Keratinocyte (primary cell): ENCODE measurements at regions not wholly inside any gene's neighbourhood (a gene's known extent, or its start where the extent isn't known, plus 50 kb on each side); places are given as distances from the start of the nearest gene placed in this dataset.

Experiments used
- DNase-seq: peaks from one replicate; pipeline ENCODE4 v3.0.0-alpha.2; 2011; ENCODE audit warnings: low read depth, missing footprints, low spot score
- FAIRE-seq: peaks from 2 replicates; lab custom pipeline; 2011; peaks lifted over from hg19 to GRCh38; lab: Jason Lieb, UNC
- H2AFZ ChIP-seq: 2 replicates; pipeline ENCODE4 v1.6.0; 2012; ENCODE audit warnings: low read length, control low read depth, inconsistent platforms; ENCODE audit not compliant: control insufficient read depth
- H3K27ac ChIP-seq: 2 replicates; pipeline ENCODE4 v1.5.1; 2011; ENCODE audit warnings: low read length; ENCODE audit not compliant: control insufficient read depth, insufficient read depth
- H3K27me3 ChIP-seq: 3 replicates; pipeline ENCODE4 v1.6.0; 2011; ENCODE audit warnings: low read length; ENCODE audit not compliant: control insufficient read depth, insufficient read depth; ENCODE audit errors: extremely low read depth
- H3K36me3 ChIP-seq, 2 experiments: 2 replicates in 1 of 2; 3 replicates in 1 of 2; pipeline ENCODE4 v1.5.1; 2011; ENCODE audit warnings: low read length in 2 of 2, mild to moderate bottlenecking in 1 of 2; ENCODE audit not compliant: control insufficient read depth in 2 of 2, insufficient read depth in 2 of 2; ENCODE audit errors: extremely low read depth in 1 of 2
- H3K4me1 ChIP-seq: 3 replicates; pipeline ENCODE4 v1.5.1; 2011; ENCODE audit warnings: low read length; ENCODE audit not compliant: control insufficient read depth, insufficient read depth; ENCODE audit errors: extremely low read depth
- H3K4me2 ChIP-seq: 3 replicates; pipeline ENCODE4 v1.6.0; 2011; ENCODE audit warnings: low read depth, low read length; ENCODE audit not compliant: control insufficient read depth, insufficient read depth; ENCODE audit errors: extremely low read depth
- H3K4me3 ChIP-seq, 3 experiments: fragments of 200-600 bp in 1 of 3; sonication (generic) in 1 of 3; 2 replicates in 2 of 3; 3 replicates in 1 of 3; pipeline ENCODE4 v1.5.1; 2011 to 2016; ENCODE audit warnings: low read length in 3 of 3, mild to moderate bottlenecking in 3 of 3, control low read depth in 2 of 3, inconsistent platforms in 1 of 3, low read depth in 1 of 3, mixed read lengths in 1 of 3, mixed run types in 1 of 3, moderate library complexity in 1 of 3; ENCODE audit not compliant: control insufficient read depth in 2 of 3, insufficient read depth in 2 of 3; ENCODE audit errors: extremely low read depth in 1 of 3
- H3K79me2 ChIP-seq: 2 replicates; pipeline ENCODE4 v1.6.0; 2012; ENCODE audit warnings: low read length; ENCODE audit not compliant: control insufficient read depth, insufficient read depth
- H3K9ac ChIP-seq: 3 replicates; pipeline ENCODE4 v1.6.0; 2011; ENCODE audit warnings: low read length; ENCODE audit not compliant: control insufficient read depth, insufficient read depth; ENCODE audit errors: extremely low read depth
- H3K9me1 ChIP-seq: 3 replicates; pipeline ENCODE4 v1.6.0; 2011; ENCODE audit warnings: low read length; ENCODE audit not compliant: control insufficient read depth, insufficient read depth; ENCODE audit errors: extremely low read depth
- H3K9me3 ChIP-seq: 2 replicates; pipeline ENCODE4 v1.5.1; 2012; ENCODE audit warnings: low read depth, low read length; ENCODE audit not compliant: control insufficient read depth
- H4K20me1 ChIP-seq: 3 replicates; pipeline ENCODE4 v1.6.0; 2011; ENCODE audit warnings: low read length; ENCODE audit not compliant: control insufficient read depth, insufficient read depth; ENCODE audit errors: extremely low read depth
- EZH2 ChIP-seq: IDR thresholded peaks from one replicate; pipeline ENCODE4 v1.6.1; 2012; ENCODE audit warnings: inconsistent platforms, mild to moderate bottlenecking, low read length, moderate library complexity
- dilution Hi-C: fragments of 300-500 bp; cut with MboI; formaldehyde crosslinking; loops from one replicate; pipeline ENCODE4 v1.7.0; 2020; ENCODE audit warnings: low sequenced_read_pairs; ENCODE audit not compliant: extremely low pct_ligation_motif_present
- TF ChIP-seq, protein P1 (sequence below), 3 experiments: IDR thresholded peaks in 1 of 3; conservative IDR thresholded peaks in 1 of 3; optimal IDR thresholded peaks in 1 of 3; 2 replicates in 2 of 3; 3 replicates in 1 of 3; pipeline versions ENCODE3 to v1.5.1; 2011; ENCODE audit warnings: low read length in 3 of 3, mild to moderate bottlenecking in 3 of 3, moderate library complexity in 2 of 3, control low read depth in 1 of 3, inconsistent platforms in 1 of 3; ENCODE audit not compliant: insufficient read depth in 2 of 3; ENCODE audit errors: extremely low read depth in 1 of 3

GRCh38 chr1:222283147-222283768, 264.6 kb downstream of the HHIPL2 start:
- Histone ChIP-seq H3K4me2 (no peak overlapping the region), H3K27me3 (no peaks in the 10 kb centered on the region), H2AFZ (no peak overlapping the region), H3K9ac (no peak overlapping the region), H3K9me3 (no peaks in the 10 kb centered on the region), H3K79me2 (no peaks in the 10 kb centered on the region), H3K4me3 (no peak overlapping the region), H3K9me1 (no peaks in the 10 kb centered on the region), H4K20me1 (no peaks in the 10 kb centered on the region), H3K36me3 (no peaks in the 10 kb centered on the region), H3K4me1 (peaks cover 9% of the 10 kb centered on the region), H3K27ac (no peak overlapping the region)
- DNase-seq (no peak), FAIRE-seq (no peak)
- dilution Hi-C loops = no loop called here
- TF ChIP-seq EZH2 = no peak
- TF ChIP-seq, protein P1, sequence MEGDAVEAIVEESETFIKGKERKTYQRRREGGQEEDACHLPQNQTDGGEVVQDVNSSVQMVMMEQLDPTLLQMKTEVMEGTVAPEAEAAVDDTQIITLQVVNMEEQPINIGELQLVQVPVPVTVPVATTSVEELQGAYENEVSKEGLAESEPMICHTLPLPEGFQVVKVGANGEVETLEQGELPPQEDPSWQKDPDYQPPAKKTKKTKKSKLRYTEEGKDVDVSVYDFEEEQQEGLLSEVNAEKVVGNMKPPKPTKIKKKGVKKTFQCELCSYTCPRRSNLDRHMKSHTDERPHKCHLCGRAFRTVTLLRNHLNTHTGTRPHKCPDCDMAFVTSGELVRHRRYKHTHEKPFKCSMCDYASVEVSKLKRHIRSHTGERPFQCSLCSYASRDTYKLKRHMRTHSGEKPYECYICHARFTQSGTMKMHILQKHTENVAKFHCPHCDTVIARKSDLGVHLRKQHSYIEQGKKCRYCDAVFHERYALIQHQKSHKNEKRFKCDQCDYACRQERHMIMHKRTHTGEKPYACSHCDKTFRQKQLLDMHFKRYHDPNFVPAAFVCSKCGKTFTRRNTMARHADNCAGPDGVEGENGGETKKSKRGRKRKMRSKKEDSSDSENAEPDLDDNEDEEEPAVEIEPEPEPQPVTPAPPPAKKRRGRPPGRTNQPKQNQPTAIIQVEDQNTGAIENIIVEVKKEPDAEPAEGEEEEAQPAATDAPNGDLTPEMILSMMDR (optimal IDR thresholded peaks at IDR 0.05 in 1 of 3, IDR thresholded peaks at IDR 0.05 in 1 of 3, conservative IDR thresholded peaks at IDR 0.05 in 1 of 3; ENCODE audit: extremely low read depth in 1 of 3, insufficient read depth in 2 of 3, low read length in 3 of 3) = no peak

GRCh38 chr1:222279591-222279990, 268.3 kb downstream of the HHIPL2 start:
- no peaks in the 10 kb centered on the region for H3K9me1 ChIP-seq
- no peaks in the 10 kb centered on the region for H3K27me3 ChIP-seq
- H3K4me1 ChIP-seq = no peaks in the 10 kb centered on the region
- FAIRE-seq (no peak), DNase-seq (no peak)
- H3K9ac ChIP-seq = no peak overlapping the region
- H3K4me3 ChIP-seq = no peak overlapping the region
- no peaks in the 10 kb centered on the region for H3K79me2 ChIP-seq
- dilution Hi-C loops = no loop called here
- no peak overlapping the region for H3K4me2 ChIP-seq
- no peak overlapping the region for H3K27ac ChIP-seq
- H4K20me1 ChIP-seq = no peaks in the 10 kb centered on the region
- no peaks in the 10 kb centered on the region for H3K9me3 ChIP-seq
- TF ChIP-seq, protein P1 (optimal IDR thresholded peaks at IDR 0.05 in 1 of 3, IDR thresholded peaks at IDR 0.05 in 1 of 3, conservative IDR thresholded peaks at IDR 0.05 in 1 of 3; ENCODE audit: extremely low read depth in 1 of 3, insufficient read depth in 2 of 3, low read length in 3 of 3) = no peak
- TF ChIP-seq EZH2 = no peak
- no peaks in the 10 kb centered on the region for H3K36me3 ChIP-seq
- no peak overlapping the region for H2AFZ ChIP-seq
